Fibroblast of lung (primary cell): ENCODE measurements at regions not wholly inside any gene's neighbourhood (a gene's known extent, or its start where the extent isn't known, plus 50 kb on each side); places are given as distances from the start of the nearest gene placed in this dataset.

Source experiments
- DNase-seq, 2 donors: peaks; one replicate each; pipeline versions ENCODE4 v3.0.0 to v3.0.0-alpha.2; 2010; ENCODE audit warnings: low read depth in 2 of 2
- H2AFZ ChIP-seq: 2 replicates; pipeline ENCODE4 v1.5.1; 2012; ENCODE audit warnings: low read length, control low read depth, inconsistent platforms
- H3K27ac ChIP-seq: 2 replicates; pipeline ENCODE4 v1.5.1; 2011; ENCODE audit warnings: low read length, control low read depth; ENCODE audit not compliant: insufficient read depth
- H3K27me3 ChIP-seq: 2 replicates; pipeline ENCODE4 v1.5.1; 2011; ENCODE audit warnings: mild to moderate bottlenecking, low read length; ENCODE audit not compliant: control insufficient read depth, insufficient read depth
- H3K36me3 ChIP-seq: 2 replicates; pipeline ENCODE4 v1.5.1; 2011; ENCODE audit warnings: low read length; ENCODE audit not compliant: control insufficient read depth, insufficient read depth
- H3K4me1 ChIP-seq: 2 replicates; pipeline ENCODE4 v1.5.1; 2011; ENCODE audit warnings: low read length; ENCODE audit not compliant: control insufficient read depth, insufficient read depth; ENCODE audit errors: extremely low read depth
- H3K4me2 ChIP-seq: 2 replicates; pipeline ENCODE4 v1.5.1; 2011; ENCODE audit warnings: low read length, control low read depth; ENCODE audit not compliant: insufficient read depth; ENCODE audit errors: extremely low read depth
- H3K4me3 ChIP-seq, 4 experiments: fragments of 200-600 bp in 1 of 4; sonication (generic) in 1 of 4; replicated peaks in 1 of 4; 2 replicates each; pipeline ENCODE4 v1.5.1; 2011 to 2016; ENCODE audit warnings: low read length in 4 of 4, low read depth in 3 of 4, mild to moderate bottlenecking in 3 of 4, control low read depth in 2 of 4, inconsistent platforms in 1 of 4, mixed read lengths in 1 of 4; ENCODE audit not compliant: insufficient read depth in 1 of 4; ENCODE audit errors: control extremely low read depth in 1 of 4
- H3K79me2 ChIP-seq: 2 replicates; pipeline ENCODE4 v1.5.1; 2012; ENCODE audit warnings: mild to moderate bottlenecking, low read length, inconsistent platforms; ENCODE audit not compliant: control insufficient read depth, insufficient read depth
- H3K9ac ChIP-seq: 2 replicates; pipeline ENCODE4 v1.5.1; 2011; ENCODE audit warnings: mild to moderate bottlenecking, low read length, control low read depth; ENCODE audit not compliant: insufficient read depth
- H3K9me3 ChIP-seq: 2 replicates; pipeline ENCODE4 v1.5.1; 2012; ENCODE audit warnings: low read depth, low read length; ENCODE audit not compliant: control insufficient read depth, insufficient read depth
- H4K20me1 ChIP-seq: 2 replicates; pipeline ENCODE4 v1.5.1; 2011; ENCODE audit warnings: low read length; ENCODE audit not compliant: control insufficient read depth, insufficient read depth; ENCODE audit errors: extremely low read depth
- CTCF ChIP-seq, 2 donors: IDR thresholded peaks in 1 of 2; conservative IDR thresholded peaks in 1 of 2; 1 replicate in 1 of 2; 2 replicates in 1 of 2; pipeline ENCODE4 v1.5.1; 2011 to 2012; ENCODE audit warnings: low read length in 2 of 2, control low read depth in 1 of 2, inconsistent platforms in 1 of 2, low read depth in 1 of 2, mild to moderate bottlenecking in 1 of 2
- EZH2 ChIP-seq: IDR thresholded peaks from 2 replicates; pipeline ENCODE4 v1.5.1; 2012; ENCODE audit warnings: low read length, control low read depth, mild to moderate bottlenecking; ENCODE audit errors: missing control alignments

GRCh38 chr20:39492223-39492797 lies 530.2 kb downstream of the DHX35 start:
- H3K79me2 ChIP-seq: no peaks in the 10 kb centered on the region
- H3K4me2 ChIP-seq: no peak overlapping the region
- no peaks in the 10 kb centered on the region for H3K36me3 ChIP-seq
- no peak overlapping the region for H3K9ac ChIP-seq
- no peaks in the 10 kb centered on the region for H3K9me3 ChIP-seq
- no peak for TF ChIP-seq CTCF (conservative IDR thresholded peaks at IDR 0.05 in 1 of 2, IDR thresholded peaks at IDR 0.05 in 1 of 2; ENCODE audit: low read depth in 1 of 2, low read length in 2 of 2)
- TF ChIP-seq EZH2: no peak
- no peak for DNase-seq
- H3K27ac ChIP-seq: no peak overlapping the region
- no peak overlapping the region for H3K4me3 ChIP-seq
- no peaks in the 10 kb centered on the region for H3K4me1 ChIP-seq
- H2AFZ ChIP-seq: no peak overlapping the region
- no peaks in the 10 kb centered on the region for H4K20me1 ChIP-seq
- H3K27me3 ChIP-seq: no peaks in the 10 kb centered on the region

DNA sequence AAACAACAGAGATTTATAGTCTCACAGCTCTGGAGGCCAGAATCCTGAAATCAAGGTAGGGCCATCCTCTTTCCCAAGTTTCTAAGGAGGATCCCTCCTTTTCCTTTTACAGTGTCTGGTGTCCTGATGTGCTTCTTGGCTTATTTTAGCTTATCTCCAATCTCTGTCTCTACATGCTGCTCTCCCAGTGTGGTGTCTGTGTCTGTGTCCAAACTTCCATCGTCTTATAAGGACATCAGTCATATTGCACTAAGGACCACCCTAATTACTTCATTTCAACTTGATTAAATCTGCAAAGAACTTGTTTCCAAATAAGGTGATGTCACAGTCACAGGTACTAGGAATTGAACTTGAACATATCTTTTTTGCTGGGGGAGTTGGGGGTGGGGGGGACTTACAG lies 529.6 kb downstream of the DHX35 start:
- Histone ChIP-seq H3K4me2 (no peak overlapping the region), H3K27ac (no peak overlapping the region), H3K36me3 (no peaks in the 10 kb centered on the region), H3K79me2 (no peaks in the 10 kb centered on the region), H3K27me3 (no peaks in the 10 kb centered on the region), H2AFZ (no peak overlapping the region), H4K20me1 (no peaks in the 10 kb centered on the region), H3K9ac (no peak overlapping the region), H3K4me1 (no peaks in the 10 kb centered on the region), H3K9me3 (no peaks in the 10 kb centered on the region), H3K4me3 (no peak overlapping the region)
- no peak for DNase-seq
- no peak for TF ChIP-seq EZH2

- H3K79me2 ChIP-seq: no peaks in the 10 kb centered on the region
- H3K4me1 ChIP-seq: no peaks in the 10 kb centered on the region
- no peaks in the 10 kb centered on the region for H3K27me3 ChIP-seq
- no peaks in the 10 kb centered on the region for H4K20me1 ChIP-seq
- H3K9ac ChIP-seq: no peak overlapping the region
- no peak for DNase-seq
- no peak overlapping the region for H3K4me3 ChIP-seq
- no peaks in the 10 kb centered on the region for H3K9me3 ChIP-seq
- H3K36me3 ChIP-seq: no peaks in the 10 kb centered on the region
- TF ChIP-seq EZH2: no peak
- no peak for TF ChIP-seq CTCF (conservative IDR thresholded peaks at IDR 0.05 in 1 of 2, IDR thresholded peaks at IDR 0.05 in 1 of 2; ENCODE audit: low read depth in 1 of 2, low read length in 2 of 2)
- no peak overlapping the region for H3K4me2 ChIP-seq
- H3K27ac ChIP-seq: no peak overlapping the region
- H2AFZ ChIP-seq: no peak overlapping the region
These were observed 527.9 kb downstream of the DHX35 start for GRCh38 chr20:39489986-39490560.
